ENCODE measurements at regions not wholly inside any gene's neighbourhood (a gene's known extent, or its start where the extent isn't known, plus 50 kb on each side); places are given as distances from the start of the nearest gene placed in this dataset.

GRCh38 chr10:111298031-111298430, 221.2 kb downstream of the ADRA2A start (continued):
- no peak for TF ChIP-seq KLF17 (tag by site-specific recombination; IDR thresholded peaks at IDR 0.05)
- no peak for TF ChIP-seq ELK4 (IDR thresholded peaks at IDR 0.05; ENCODE audit: borderline replicate concordance, low read depth, low read length)
- TF ChIP-seq OVOL3 (tag by site-specific recombination; IDR thresholded peaks at IDR 0.05) = no peak
- TF ChIP-seq ZNF548 (tag by site-specific recombination; IDR thresholded peaks at IDR 0.05) = no peak
- no peak for TF ChIP-seq KLF10 (tag by site-specific recombination; IDR thresholded peaks at IDR 0.05)
- TF ChIP-seq, protein P1, sequence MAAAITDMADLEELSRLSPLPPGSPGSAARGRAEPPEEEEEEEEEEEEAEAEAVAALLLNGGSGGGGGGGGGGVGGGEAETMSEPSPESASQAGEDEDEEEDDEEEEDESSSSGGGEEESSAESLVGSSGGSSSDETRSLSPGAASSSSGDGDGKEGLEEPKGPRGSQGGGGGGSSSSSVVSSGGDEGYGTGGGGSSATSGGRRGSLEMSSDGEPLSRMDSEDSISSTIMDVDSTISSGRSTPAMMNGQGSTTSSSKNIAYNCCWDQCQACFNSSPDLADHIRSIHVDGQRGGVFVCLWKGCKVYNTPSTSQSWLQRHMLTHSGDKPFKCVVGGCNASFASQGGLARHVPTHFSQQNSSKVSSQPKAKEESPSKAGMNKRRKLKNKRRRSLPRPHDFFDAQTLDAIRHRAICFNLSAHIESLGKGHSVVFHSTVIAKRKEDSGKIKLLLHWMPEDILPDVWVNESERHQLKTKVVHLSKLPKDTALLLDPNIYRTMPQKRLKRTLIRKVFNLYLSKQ (tag by site-specific recombination; IDR thresholded peaks at IDR 0.05; ENCODE audit: borderline replicate concordance) = no peak
- TF ChIP-seq SP3 (tag by site-specific recombination; IDR thresholded peaks at IDR 0.05) = no peak
- no peak for TF ChIP-seq TRIM28 (IDR thresholded peaks at IDR 0.05; ENCODE audit: borderline replicate concordance, low read length)
- no peak for TF ChIP-seq PBX3 (CRISPR knock-in tag; IDR thresholded peaks at IDR 0.05)
- TF ChIP-seq ZNF24 (tag by site-specific recombination; IDR thresholded peaks at IDR 0.05) = no peak

DNA sequence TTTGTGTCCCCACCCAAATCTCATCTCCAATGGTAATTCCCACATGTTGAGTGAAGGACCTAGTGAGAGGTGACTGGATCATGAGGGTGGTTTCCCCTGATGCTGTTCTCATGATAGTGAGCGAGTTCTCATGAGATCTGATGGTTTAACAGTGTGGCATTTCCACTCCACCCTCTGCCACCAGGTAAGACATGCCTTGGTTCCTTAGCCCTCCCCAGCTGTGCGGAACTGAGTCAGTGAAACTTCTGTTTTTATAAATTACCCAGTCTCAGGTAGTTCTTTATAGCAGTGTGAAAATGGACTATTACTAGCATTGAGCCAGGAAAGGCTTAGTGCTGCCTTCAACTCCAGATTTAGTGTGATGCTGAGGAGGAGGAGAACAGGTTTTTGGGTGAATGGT, 222.2 kb downstream of the ADRA2A start:
- TF ChIP-seq ZNF560 (tag by site-specific recombination; IDR thresholded peaks at IDR 0.05; ENCODE audit: borderline replicate concordance) (no peak), ZNF184 (tag by site-specific recombination; IDR thresholded peaks at IDR 0.05) (no peak), ZNF423 (tag by site-specific recombination; IDR thresholded peaks at IDR 0.05) (no peak), ZNF335 (tag by site-specific recombination; conservative IDR thresholded peaks at IDR 0.05) (no peak), ZNF664 (tag by site-specific recombination; IDR thresholded peaks at IDR 0.05) (no peak), ZNF354C (tag by site-specific recombination; IDR thresholded peaks at IDR 0.05; ENCODE audit: borderline replicate concordance, low read depth) (no peak), CTCF (tag by site-specific recombination; IDR thresholded peaks at IDR 0.05) (no peak), ZNF677 (tag by site-specific recombination; IDR thresholded peaks at IDR 0.05) (no peak), ZNF660 (tag by site-specific recombination; IDR thresholded peaks at IDR 0.05) (no peak), ZNF394 (tag by site-specific recombination; IDR thresholded peaks at IDR 0.05; ENCODE audit: borderline replicate concordance) (no peak)
- TF ChIP-seq, protein P2, sequence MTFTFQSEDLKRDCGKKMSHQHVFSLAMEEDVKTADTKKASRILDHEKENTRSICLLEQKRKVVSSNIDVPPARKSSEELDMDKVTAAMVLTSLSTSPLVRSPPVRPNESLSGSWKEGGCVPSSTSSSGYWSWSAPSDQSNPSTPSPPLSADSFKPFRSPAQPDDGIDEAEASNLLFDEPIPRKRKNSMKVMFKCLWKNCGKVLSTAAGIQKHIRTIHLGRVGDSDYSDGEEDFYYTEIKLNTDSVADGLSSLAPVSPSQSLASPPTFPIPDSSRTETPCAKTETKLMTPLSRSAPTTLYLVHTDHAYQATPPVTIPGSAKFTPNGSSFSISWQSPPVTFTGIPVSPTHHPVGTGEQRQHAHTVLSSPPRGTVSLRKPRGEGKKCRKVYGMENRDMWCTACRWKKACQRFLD (tag by site-specific recombination; IDR thresholded peaks at IDR 0.05) = no peak
- TF ChIP-seq, protein P3, sequence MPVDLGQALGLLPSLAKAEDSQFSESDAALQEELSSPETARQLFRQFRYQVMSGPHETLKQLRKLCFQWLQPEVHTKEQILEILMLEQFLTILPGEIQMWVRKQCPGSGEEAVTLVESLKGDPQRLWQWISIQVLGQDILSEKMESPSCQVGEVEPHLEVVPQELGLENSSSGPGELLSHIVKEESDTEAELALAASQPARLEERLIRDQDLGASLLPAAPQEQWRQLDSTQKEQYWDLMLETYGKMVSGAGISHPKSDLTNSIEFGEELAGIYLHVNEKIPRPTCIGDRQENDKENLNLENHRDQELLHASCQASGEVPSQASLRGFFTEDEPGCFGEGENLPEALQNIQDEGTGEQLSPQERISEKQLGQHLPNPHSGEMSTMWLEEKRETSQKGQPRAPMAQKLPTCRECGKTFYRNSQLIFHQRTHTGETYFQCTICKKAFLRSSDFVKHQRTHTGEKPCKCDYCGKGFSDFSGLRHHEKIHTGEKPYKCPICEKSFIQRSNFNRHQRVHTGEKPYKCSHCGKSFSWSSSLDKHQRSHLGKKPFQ (tag by site-specific recombination; IDR thresholded peaks at IDR 0.05) = no peak

More for the DNA sequence above, 222.2 kb downstream of the ADRA2A start:
- ChIA-PET CTCF (no interaction called here), POLR2A (no interaction called here)
- H3K27ac ChIP-seq (ENCODE audit: extremely low read depth, low read depth, low read length) = no peak overlapping the region
- no peaks in the 10 kb centered on the region for H3K9me3 ChIP-seq (ENCODE audit: control insufficient read depth, insufficient read depth, low read depth, low read length)
- no peaks in the 10 kb centered on the region for H3K36me3 ChIP-seq (ENCODE audit: control insufficient read depth in 2 of 2, insufficient read depth in 1 of 2, low read length in 2 of 2)
- H3K4me3 ChIP-seq (ENCODE audit: low read depth, low read length) = no peak overlapping the region
- no peaks in the 10 kb centered on the region for H3K4me1 ChIP-seq (ENCODE audit: control insufficient read depth, insufficient read depth, low read length)

Data from HEK293 (cell line).